ENCODE measurements at regions not wholly inside any gene's neighbourhood (a gene's known extent, or its start where the extent isn't known, plus 50 kb on each side); places are given as distances from the start of the nearest gene placed in this dataset.

GRCh38 chr11:100550912-100551632 is 136.0 kb upstream of the ARHGAP42 start:
- H3K9me3 ChIP-seq (ENCODE audit: control insufficient read depth in 1 of 2, insufficient read depth in 1 of 2, low read depth in 1 of 2, low read length in 2 of 2): no peaks in the 10 kb centered on the region

GRCh38 chr11:100555931-100556330 is 131.2 kb upstream of the ARHGAP42 start:
- no peaks in the 10 kb centered on the region for H3K9me2 ChIP-seq (ENCODE audit: insufficient read depth)
- ChIA-PET RAD21 (ENCODE audit: low non-redundant PET in 1 of 2, low total read pairs in 2 of 2, uncharacterized antibody in 2 of 2, unreplicated experiment in 2 of 2) (no interaction called here), POLR2A (no interaction called here), CTCF (no interaction called here)
- H3K36me3 ChIP-seq (ENCODE audit: control insufficient read depth in 1 of 2, insufficient read depth in 2 of 2, low read length in 2 of 2): no peaks in the 10 kb centered on the region
- no peaks in the 10 kb centered on the region; the same call in 1 of the 2 replicates for H4K20me1 ChIP-seq (ENCODE audit: insufficient read depth)
- ATAC-seq (no peak), DNase-seq (ENCODE audit: low read depth, low spot score) (no peak)
- peaks cover 11% of the 10 kb centered on the region for H3K27me3 ChIP-seq (ENCODE audit: insufficient read depth, low read length)
- no peak overlapping the region for H2AFZ ChIP-seq (ENCODE audit: low read depth, low read length, poor library complexity, severe bottlenecking)
- BruUV-seq (replicated peaks): no TSS peak
- H3K4me2 ChIP-seq (ENCODE audit: low read length): no peak overlapping the region
- no peak overlapping the region for H3K4me3 ChIP-seq (replicated peaks in 1 of 2; ENCODE audit: low read depth in 1 of 2, low read length in 2 of 2)
- H3K9ac ChIP-seq (ENCODE audit: low read length): no peak overlapping the region
- H3K4me1 ChIP-seq (ENCODE audit: control insufficient read depth in 1 of 2, insufficient read depth in 2 of 2, low read length in 2 of 2): no peaks in the 10 kb centered on the region
- no peak overlapping the region for H3K27ac ChIP-seq (ENCODE audit: low read depth, low read length)
- H3K9me3 ChIP-seq (ENCODE audit: control insufficient read depth in 1 of 2, insufficient read depth in 1 of 2, low read depth in 1 of 2, low read length in 2 of 2): no peaks in the 10 kb centered on the region
- intact Hi-C loops (cut with micrococcal nuclease): no loop called here
- H3K79me2 ChIP-seq (ENCODE audit: insufficient read depth, low read length): no peaks in the 10 kb centered on the region
- no peak for TF ChIP-seq REST (IDR thresholded peaks at IDR 0.05; ENCODE audit: low read depth)
- TF ChIP-seq SP1 (IDR thresholded peaks at IDR 0.05; ENCODE audit: low read depth): no peak
- TF ChIP-seq ELF1 (IDR thresholded peaks at IDR 0.05; ENCODE audit: borderline replicate concordance, low read depth): no peak
- no peak for TF ChIP-seq MAX (IDR thresholded peaks at IDR 0.05)
- no peak for TF ChIP-seq JUND (IDR thresholded peaks at IDR 0.05)
- TF ChIP-seq ZBTB33 (IDR thresholded peaks at IDR 0.05; ENCODE audit: extremely low read depth, insufficient replicate concordance, low read length): no peak
- TF ChIP-seq ZNF274 (IDR thresholded peaks at IDR 0.05; ENCODE audit: low read depth, low read length): no peak
- TF ChIP-seq ATF3 (IDR thresholded peaks at IDR 0.05): no peak
- TF ChIP-seq RAD21 (IDR thresholded peaks at IDR 0.05; ENCODE audit: low read depth): no peak
- TF ChIP-seq CEBPB (IDR thresholded peaks at IDR 0.05; ENCODE audit: low read depth): no peak
- TF ChIP-seq YY1 (IDR thresholded peaks at IDR 0.05; ENCODE audit: extremely low read depth, insufficient replicate concordance, low read depth, low read length): no peak
- no peak for TF ChIP-seq POLR2AphosphoS5 (IDR thresholded peaks at IDR 0.05; ENCODE audit: low read depth, low read length)
- no peak for TF ChIP-seq SIN3A (IDR thresholded peaks at IDR 0.05; ENCODE audit: low read depth)
- no peak for TF ChIP-seq EGR1 (IDR thresholded peaks at IDR 0.05; ENCODE audit: low read depth)

More at GRCh38 chr11:100550912-100551632, 136.0 kb upstream of the ARHGAP42 start:
- TF ChIP-seq TCF7L2 (IDR thresholded peaks at IDR 0.05; ENCODE audit: borderline replicate concordance, extremely low read depth, insufficient read depth, insufficient read length): no peak
- TF ChIP-seq ZNF274 (IDR thresholded peaks at IDR 0.05; ENCODE audit: low read depth, low read length): no peak
- intact Hi-C loops (cut with micrococcal nuclease): no loop called here
- ChIA-PET CTCF (no interaction called here), RAD21 (ENCODE audit: low non-redundant PET in 1 of 2, low total read pairs in 2 of 2, uncharacterized antibody in 2 of 2, unreplicated experiment in 2 of 2) (no interaction called here), POLR2A (no interaction called here)
- no peak overlapping the region for H3K27ac ChIP-seq (ENCODE audit: low read depth, low read length)
- H3K4me1 ChIP-seq (ENCODE audit: control insufficient read depth in 1 of 2, insufficient read depth in 2 of 2, low read length in 2 of 2): peaks cover 0 to 7% of the 10 kb centered on the region in 2 experiments; a peak in 1 of 4 replicates
- no peaks in the 10 kb centered on the region for H3K36me3 ChIP-seq (ENCODE audit: control insufficient read depth in 1 of 2, insufficient read depth in 2 of 2, low read length in 2 of 2)
- H3K27me3 ChIP-seq (ENCODE audit: insufficient read depth, low read length): peaks cover 6% of the 10 kb centered on the region
- H3K4me2 ChIP-seq (ENCODE audit: low read length): no peak overlapping the region
- no peaks in the 10 kb centered on the region for H4K20me1 ChIP-seq (ENCODE audit: insufficient read depth)
- H3K79me2 ChIP-seq (ENCODE audit: insufficient read depth, low read length): no peaks in the 10 kb centered on the region
- no peak overlapping the region for H2AFZ ChIP-seq (ENCODE audit: low read depth, low read length, poor library complexity, severe bottlenecking)
- no peak overlapping the region for H3K9ac ChIP-seq (ENCODE audit: low read length)
- DNase-seq (ENCODE audit: low read depth, low spot score) (no peak), ATAC-seq (no peak)
- H3K4me3 ChIP-seq (replicated peaks in 1 of 2; ENCODE audit: low read depth in 1 of 2, low read length in 2 of 2): no peak overlapping the region
- no peaks in the 10 kb centered on the region for H3K9me2 ChIP-seq (ENCODE audit: insufficient read depth)
- BruUV-seq (replicated peaks): no TSS peak
